ENCODE measurements at regions not wholly inside any gene's neighbourhood (a gene's known extent, or its start where the extent isn't known, plus 50 kb on each side); places are given as distances from the start of the nearest gene placed in this dataset.

- TF ChIP-seq, protein P1, sequence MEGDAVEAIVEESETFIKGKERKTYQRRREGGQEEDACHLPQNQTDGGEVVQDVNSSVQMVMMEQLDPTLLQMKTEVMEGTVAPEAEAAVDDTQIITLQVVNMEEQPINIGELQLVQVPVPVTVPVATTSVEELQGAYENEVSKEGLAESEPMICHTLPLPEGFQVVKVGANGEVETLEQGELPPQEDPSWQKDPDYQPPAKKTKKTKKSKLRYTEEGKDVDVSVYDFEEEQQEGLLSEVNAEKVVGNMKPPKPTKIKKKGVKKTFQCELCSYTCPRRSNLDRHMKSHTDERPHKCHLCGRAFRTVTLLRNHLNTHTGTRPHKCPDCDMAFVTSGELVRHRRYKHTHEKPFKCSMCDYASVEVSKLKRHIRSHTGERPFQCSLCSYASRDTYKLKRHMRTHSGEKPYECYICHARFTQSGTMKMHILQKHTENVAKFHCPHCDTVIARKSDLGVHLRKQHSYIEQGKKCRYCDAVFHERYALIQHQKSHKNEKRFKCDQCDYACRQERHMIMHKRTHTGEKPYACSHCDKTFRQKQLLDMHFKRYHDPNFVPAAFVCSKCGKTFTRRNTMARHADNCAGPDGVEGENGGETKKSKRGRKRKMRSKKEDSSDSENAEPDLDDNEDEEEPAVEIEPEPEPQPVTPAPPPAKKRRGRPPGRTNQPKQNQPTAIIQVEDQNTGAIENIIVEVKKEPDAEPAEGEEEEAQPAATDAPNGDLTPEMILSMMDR (conservative IDR thresholded peaks at IDR 0.05; ENCODE audit: low read length) = no peak
- no peak for TF ChIP-seq EZH2phosphoT487 (IDR thresholded peaks at IDR 0.05; ENCODE audit: borderline replicate concordance, low read depth, low read length)
Measured at GRCh38 chr6:21967056-21967974, 329.5 kb downstream of the PRL start.
